Ishikawa (cell line): ENCODE measurements at regions not wholly inside any gene's neighbourhood (a gene's known extent, or its start where the extent isn't known, plus 50 kb on each side); places are given as distances from the start of the nearest gene placed in this dataset.

Experiments
- CEBPB ChIP-seq: IDR thresholded peaks from 2 replicates; pipeline ENCODE4 v1.6.1; 2012
- CREB1 ChIP-seq: IDR thresholded peaks from 2 replicates; pipeline ENCODE4 v1.6.1; 2012; ENCODE audit warnings: low read depth
- EGR1 ChIP-seq: IDR thresholded peaks from 2 replicates; pipeline ENCODE4 v1.6.1; 2012
- EP300 ChIP-seq: IDR thresholded peaks from 2 replicates; pipeline ENCODE4 v1.6.1; 2012; ENCODE audit warnings: borderline replicate concordance
- FOXM1 ChIP-seq: IDR thresholded peaks from 2 replicates; pipeline ENCODE4 v1.6.1; 2012; ENCODE audit warnings: low read depth, borderline replicate concordance
- NFIC ChIP-seq: IDR thresholded peaks from 2 replicates; pipeline ENCODE4 v1.6.1; 2012
- RAD21 ChIP-seq: IDR thresholded peaks from 2 replicates; pipeline ENCODE4 v1.6.1; 2012; ENCODE audit warnings: low read depth
- TAF1 ChIP-seq: IDR thresholded peaks from 2 replicates; pipeline ENCODE4 v1.6.1; 2012; ENCODE audit warnings: low read depth, mild to moderate bottlenecking
- TCF12 ChIP-seq: IDR thresholded peaks from 2 replicates; pipeline ENCODE4 v1.6.1; 2012; ENCODE audit warnings: low read depth
- TEAD4 ChIP-seq: IDR thresholded peaks from 2 replicates; pipeline ENCODE4 v1.6.1; 2012
- YY1 ChIP-seq: IDR thresholded peaks from 2 replicates; pipeline ENCODE4 v1.6.1; 2012; ENCODE audit warnings: low read depth
- ZBTB7A ChIP-seq: IDR thresholded peaks from 2 replicates; pipeline ENCODE4 v1.6.1; 2012; ENCODE audit warnings: low read depth
- TF ChIP-seq, protein P1 (sequence below): IDR thresholded peaks from 2 replicates; pipeline ENCODE4 v1.6.1; 2012
- TF ChIP-seq, protein P2 (sequence below): IDR thresholded peaks from 2 replicates; pipeline ENCODE4 v1.6.1; 2012
- TF ChIP-seq, protein P3 (sequence below): IDR thresholded peaks from 2 replicates; pipeline ENCODE4 v1.6.1; 2012; ENCODE audit warnings: low read depth, mild to moderate bottlenecking

DNA sequence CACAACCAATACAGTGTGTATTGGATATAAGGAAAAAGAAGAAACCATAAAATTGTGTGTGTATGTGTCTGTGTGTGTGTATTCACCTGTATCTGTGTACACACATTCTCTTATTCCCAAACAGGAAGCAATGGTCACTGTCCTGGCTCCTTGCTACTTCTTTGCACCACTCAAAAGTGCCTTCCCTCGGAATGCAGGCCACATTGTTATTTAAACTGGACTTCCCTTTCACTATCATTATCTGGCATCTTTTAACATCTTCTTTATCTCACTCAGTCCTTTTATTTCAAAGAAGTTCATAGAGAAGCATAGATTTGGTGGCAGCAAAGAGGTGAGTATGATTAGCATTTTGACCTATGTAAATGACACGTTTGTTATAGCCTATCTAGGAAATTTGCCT is 803.7 kb downstream of the NCAM2 start:
- no peak for TF ChIP-seq FOXM1
- TF ChIP-seq, protein P1, sequence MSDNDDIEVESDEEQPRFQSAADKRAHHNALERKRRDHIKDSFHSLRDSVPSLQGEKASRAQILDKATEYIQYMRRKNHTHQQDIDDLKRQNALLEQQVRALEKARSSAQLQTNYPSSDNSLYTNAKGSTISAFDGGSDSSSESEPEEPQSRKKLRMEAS = no peak
- TF ChIP-seq TEAD4 = no peak
- TF ChIP-seq CREB1 = no peak
- no peak for TF ChIP-seq ZBTB7A
- TF ChIP-seq RAD21 = no peak
- TF ChIP-seq EP300 = no peak
- TF ChIP-seq CEBPB = no peak
- no peak for TF ChIP-seq TAF1
- TF ChIP-seq NFIC = no peak
- TF ChIP-seq YY1 = no peak
- no peak for TF ChIP-seq TCF12
- no peak for TF ChIP-seq EGR1
- TF ChIP-seq, protein P2, sequence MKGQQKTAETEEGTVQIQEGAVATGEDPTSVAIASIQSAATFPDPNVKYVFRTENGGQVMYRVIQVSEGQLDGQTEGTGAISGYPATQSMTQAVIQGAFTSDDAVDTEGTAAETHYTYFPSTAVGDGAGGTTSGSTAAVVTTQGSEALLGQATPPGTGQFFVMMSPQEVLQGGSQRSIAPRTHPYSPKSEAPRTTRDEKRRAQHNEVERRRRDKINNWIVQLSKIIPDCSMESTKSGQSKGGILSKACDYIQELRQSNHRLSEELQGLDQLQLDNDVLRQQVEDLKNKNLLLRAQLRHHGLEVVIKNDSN = no peak
- TF ChIP-seq, protein P3, sequence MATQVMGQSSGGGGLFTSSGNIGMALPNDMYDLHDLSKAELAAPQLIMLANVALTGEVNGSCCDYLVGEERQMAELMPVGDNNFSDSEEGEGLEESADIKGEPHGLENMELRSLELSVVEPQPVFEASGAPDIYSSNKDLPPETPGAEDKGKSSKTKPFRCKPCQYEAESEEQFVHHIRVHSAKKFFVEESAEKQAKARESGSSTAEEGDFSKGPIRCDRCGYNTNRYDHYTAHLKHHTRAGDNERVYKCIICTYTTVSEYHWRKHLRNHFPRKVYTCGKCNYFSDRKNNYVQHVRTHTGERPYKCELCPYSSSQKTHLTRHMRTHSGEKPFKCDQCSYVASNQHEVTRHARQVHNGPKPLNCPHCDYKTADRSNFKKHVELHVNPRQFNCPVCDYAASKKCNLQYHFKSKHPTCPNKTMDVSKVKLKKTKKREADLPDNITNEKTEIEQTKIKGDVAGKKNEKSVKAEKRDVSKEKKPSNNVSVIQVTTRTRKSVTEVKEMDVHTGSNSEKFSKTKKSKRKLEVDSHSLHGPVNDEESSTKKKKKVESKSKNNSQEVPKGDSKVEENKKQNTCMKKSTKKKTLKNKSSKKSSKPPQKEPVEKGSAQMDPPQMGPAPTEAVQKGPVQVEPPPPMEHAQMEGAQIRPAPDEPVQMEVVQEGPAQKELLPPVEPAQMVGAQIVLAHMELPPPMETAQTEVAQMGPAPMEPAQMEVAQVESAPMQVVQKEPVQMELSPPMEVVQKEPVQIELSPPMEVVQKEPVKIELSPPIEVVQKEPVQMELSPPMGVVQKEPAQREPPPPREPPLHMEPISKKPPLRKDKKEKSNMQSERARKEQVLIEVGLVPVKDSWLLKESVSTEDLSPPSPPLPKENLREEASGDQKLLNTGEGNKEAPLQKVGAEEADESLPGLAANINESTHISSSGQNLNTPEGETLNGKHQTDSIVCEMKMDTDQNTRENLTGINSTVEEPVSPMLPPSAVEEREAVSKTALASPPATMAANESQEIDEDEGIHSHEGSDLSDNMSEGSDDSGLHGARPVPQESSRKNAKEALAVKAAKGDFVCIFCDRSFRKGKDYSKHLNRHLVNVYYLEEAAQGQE = no peak

DNA sequence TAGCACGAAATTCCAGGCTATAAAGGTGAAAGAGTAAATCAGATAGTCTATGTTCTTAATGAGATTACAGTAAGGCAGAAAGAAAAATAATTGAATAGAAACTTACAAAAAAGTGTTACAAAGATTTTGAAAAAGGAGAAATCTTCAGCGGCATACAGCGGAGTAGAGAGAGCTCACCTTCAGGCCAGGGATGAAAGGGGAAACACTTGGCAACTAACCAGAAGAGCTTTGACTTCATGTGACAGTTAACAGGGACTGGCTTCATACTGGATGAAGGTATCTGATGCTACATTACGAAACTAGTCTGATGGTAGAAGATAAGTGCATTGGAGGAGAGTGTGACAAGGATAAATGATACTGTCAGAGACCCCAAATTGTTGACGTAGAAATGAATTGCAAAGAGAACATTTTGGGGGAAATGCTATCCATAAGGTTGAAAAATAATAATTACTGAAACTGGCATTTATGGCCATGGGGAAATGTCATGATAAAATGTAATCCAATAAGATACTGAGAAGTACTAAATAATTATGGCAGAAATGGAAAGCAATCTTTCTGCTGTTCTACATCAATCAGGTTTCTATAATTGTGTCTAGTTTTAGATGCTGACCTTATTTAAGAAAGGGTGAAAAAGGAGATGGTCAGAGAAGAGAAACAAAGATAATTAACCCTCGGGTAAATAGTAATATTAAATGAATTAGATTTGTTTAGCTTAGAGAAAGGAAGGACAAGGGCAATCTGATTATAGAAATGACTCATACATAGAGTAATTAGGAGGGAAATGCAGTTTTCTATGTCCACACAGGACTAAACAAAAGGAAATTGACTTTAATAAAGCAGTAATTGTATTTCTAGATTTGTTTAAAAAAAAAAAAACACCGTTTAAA is 808.7 kb downstream of the NCAM2 start:
- TF ChIP-seq EP300 (no peak), TEAD4 (no peak), ZBTB7A (no peak), CEBPB (no peak), TCF12 (no peak), YY1 (no peak), FOXM1 (no peak), NFIC (no peak), TAF1 (no peak), EGR1 (no peak), CREB1 (no peak), RAD21 (no peak)
- TF ChIP-seq, protein P3 = no peak
- TF ChIP-seq, protein P2 = no peak
- TF ChIP-seq, protein P1 = no peak

DNA sequence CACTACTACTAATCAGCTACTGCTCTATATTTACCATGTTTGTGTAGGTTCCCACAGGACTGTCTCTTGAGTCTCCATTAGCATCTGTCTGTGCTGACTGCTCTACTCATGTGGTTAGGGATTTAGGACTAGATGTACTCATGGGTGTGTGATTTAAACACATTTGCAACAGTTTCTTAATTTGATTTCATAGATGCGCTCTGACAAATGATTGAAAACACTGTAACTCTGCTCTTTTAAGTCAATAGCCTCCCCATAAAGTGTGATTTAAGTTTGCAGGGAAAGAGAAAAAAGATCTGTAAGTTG is 809.3 kb downstream of the NCAM2 start:
- no peak for TF ChIP-seq RAD21
- TF ChIP-seq, protein P2 = no peak
- TF ChIP-seq TCF12 = no peak
- no peak for TF ChIP-seq CEBPB
- TF ChIP-seq EP300 = no peak
- TF ChIP-seq FOXM1 = no peak
- no peak for TF ChIP-seq EGR1
- TF ChIP-seq, protein P3 = no peak
- TF ChIP-seq ZBTB7A = no peak
- TF ChIP-seq CREB1 = no peak
- no peak for TF ChIP-seq TAF1

DNA sequence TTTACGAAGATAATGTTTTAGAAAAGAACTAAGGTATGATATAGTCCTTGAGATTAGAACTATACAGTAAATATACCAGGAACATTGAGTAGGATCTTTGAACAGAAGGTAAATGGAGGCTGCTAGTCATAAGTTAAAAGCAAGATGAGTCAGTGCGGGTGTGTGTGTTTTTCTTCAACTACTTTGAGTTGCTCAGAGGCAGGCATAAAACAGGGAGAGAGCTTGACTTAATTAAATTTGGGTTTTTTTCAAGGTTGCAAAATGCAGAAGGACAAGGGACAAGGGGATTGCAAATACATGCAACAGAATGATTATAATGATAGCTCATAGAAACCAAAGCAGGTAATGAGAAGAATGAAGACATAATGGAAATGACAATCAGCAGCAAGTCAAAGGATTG is 815.1 kb downstream of the NCAM2 start:
- TF ChIP-seq TEAD4 (no peak), RAD21 (no peak), CREB1 (no peak), TCF12 (no peak), YY1 (no peak), ZBTB7A (no peak), EGR1 (no peak), TAF1 (no peak), FOXM1 (no peak), EP300 (no peak), CEBPB (no peak), NFIC (no peak)
- TF ChIP-seq, protein P1 = no peak
- TF ChIP-seq, protein P3 = no peak
- TF ChIP-seq, protein P2 = no peak
